Mesendoderm (in vitro differentiated cells): ENCODE measurements at regions not wholly inside any gene's neighbourhood (a gene's known extent, or its start where the extent isn't known, plus 50 kb on each side); places are given as distances from the start of the nearest gene placed in this dataset.
"Not testable (repeated sequence)": the region's sequence is repeated elsewhere in the genome, so short reads cannot be mapped to it uniquely, and the experiment has no call there.

Source experiments
- DNase-seq: peaks from one replicate; pipeline ENCODE4 v3.0.0; 2013
- H2AK5ac ChIP-seq: 2 replicates; pipeline ENCODE4 v1.6.1; 2013; ENCODE audit warnings: low read length, inconsistent platforms
- H2BK120ac ChIP-seq: 2 replicates; pipeline ENCODE4 v1.6.1; 2013; ENCODE audit warnings: low read depth, mild to moderate bottlenecking, low read length, moderate library complexity, mixed read lengths
- H2BK15ac ChIP-seq: replicated peaks from 2 replicates; pipeline ENCODE4 v1.6.1; 2013; ENCODE audit warnings: low read depth, mild to moderate bottlenecking, moderate library complexity
- H2BK5ac ChIP-seq: 2 replicates; pipeline ENCODE4 v1.6.1; 2013; ENCODE audit warnings: low read length, inconsistent platforms
- H3K18ac ChIP-seq: 2 replicates; pipeline ENCODE4 v1.6.1; 2013; ENCODE audit warnings: mild to moderate bottlenecking, low read length, mixed read lengths
- H3K23ac ChIP-seq: one replicate; pipeline ENCODE4 v1.6.1; 2013; ENCODE audit warnings: low read length
- H3K27ac ChIP-seq: 2 replicates; pipeline ENCODE4 v1.5.1; 2013; ENCODE audit warnings: low read depth, mild to moderate bottlenecking, inconsistent platforms, low read length, moderate library complexity
- H3K27me3 ChIP-seq: 2 replicates; pipeline ENCODE4 v1.6.1; 2013; ENCODE audit warnings: low read length, control low read depth, mild to moderate bottlenecking, inconsistent platforms; ENCODE audit not compliant: insufficient read depth, poor library complexity
- H3K36me3 ChIP-seq: 2 replicates; pipeline ENCODE4 v1.6.1; 2013; ENCODE audit warnings: low read length, inconsistent platforms; ENCODE audit not compliant: control insufficient read depth, insufficient read depth
- H3K4ac ChIP-seq: one replicate; pipeline ENCODE4 v1.6.1; 2013; ENCODE audit warnings: low read depth, mild to moderate bottlenecking, low read length, moderate library complexity
- H3K4me1 ChIP-seq: 2 replicates; pipeline ENCODE4 v1.6.1; 2013; ENCODE audit warnings: low read depth, low read length, inconsistent platforms; ENCODE audit not compliant: control insufficient read depth
- H3K4me2 ChIP-seq: 2 replicates; pipeline ENCODE4 v1.6.1; 2013; ENCODE audit warnings: low read length
- H3K4me3 ChIP-seq: 2 replicates; pipeline ENCODE4 v1.5.1; 2013; ENCODE audit warnings: mild to moderate bottlenecking, low read length
- H3K56ac ChIP-seq: one replicate; pipeline ENCODE4 v1.6.1; 2013; ENCODE audit warnings: low read length
- H3K79me1 ChIP-seq: 2 replicates; pipeline ENCODE4 v1.6.1; 2013; ENCODE audit warnings: low read length, inconsistent platforms
- H3K79me2 ChIP-seq: 2 replicates; pipeline ENCODE4 v1.6.1; 2013; ENCODE audit warnings: mild to moderate bottlenecking, low read length; ENCODE audit not compliant: control insufficient read depth, insufficient read depth
- H3K9ac ChIP-seq: 2 replicates; pipeline ENCODE4 v1.6.1; 2013; ENCODE audit warnings: low read length, inconsistent platforms
- H4K5ac ChIP-seq: one replicate; pipeline ENCODE4 v1.6.1; 2013; ENCODE audit warnings: low read length
- H4K8ac ChIP-seq: one replicate; pipeline ENCODE4 v1.6.1; 2013; ENCODE audit warnings: low read depth, mild to moderate bottlenecking, control low read depth, low read length, moderate library complexity
- WGBS: extraction: QIAGEN DNeasy Blood & Tissue Kit; methylation state at CpG from one replicate; pipeline ENCODE4 v1.1.7; 2013; ENCODE audit warnings: low lambda C conversion rate, missing lambda C conversion rate; ENCODE audit not compliant: insufficient coverage; ENCODE audit errors: extremely low coverage; 5-methylcytosine and 5-hydroxymethylcytosine counted together

- no peak overlapping the region for H2BK5ac ChIP-seq
- H2AK5ac ChIP-seq = no peak overlapping the region
- no peak overlapping the region for H2BK120ac ChIP-seq
- H3K36me3 ChIP-seq = no peaks in the 10 kb centered on the region
- no peak overlapping the region for H3K9ac ChIP-seq
- H4K8ac ChIP-seq = no peak overlapping the region
- no peaks in the 10 kb centered on the region for H3K79me2 ChIP-seq
- no peak overlapping the region for H2BK15ac ChIP-seq
- H3K79me1 ChIP-seq = no peaks in the 10 kb centered on the region
- no peak overlapping the region for H3K27ac ChIP-seq
- no CpG with 5 or more reads among the region's 3 CpGs for WGBS
- H3K4me3 ChIP-seq = no peak overlapping the region
- H3K4ac ChIP-seq = no peak overlapping the region
- no peaks in the 10 kb centered on the region for H3K27me3 ChIP-seq
- no peak overlapping the region for H3K56ac ChIP-seq
- H3K4me1 ChIP-seq = no peaks in the 10 kb centered on the region
- no peak overlapping the region for H3K23ac ChIP-seq
- no peak overlapping the region for H3K4me2 ChIP-seq
- no peak overlapping the region for H4K5ac ChIP-seq
- DNase-seq = peak; percentile 63
- H3K18ac ChIP-seq = no peak overlapping the region
Measured at GRCh38 chr20:43404878-43405277, 52.8 kb upstream of the SRSF6 start.

GRCh38 chr20:43400882-43401281, 56.8 kb upstream of the SRSF6 start:
- not testable (repeated sequence) for H3K27me3 ChIP-seq, H3K4me1 ChIP-seq, H3K79me2 ChIP-seq, H4K8ac ChIP-seq, H3K4me3 ChIP-seq, H3K56ac ChIP-seq, DNase-seq, H3K4ac ChIP-seq, H3K18ac ChIP-seq, H3K79me1 ChIP-seq, H3K36me3 ChIP-seq, H4K5ac ChIP-seq, H3K4me2 ChIP-seq, H2BK120ac ChIP-seq, H3K9ac ChIP-seq, H2BK5ac ChIP-seq, H3K23ac ChIP-seq, H2BK15ac ChIP-seq, H3K27ac ChIP-seq, H2AK5ac ChIP-seq
- no CpG with 5 or more reads among the region's 6 CpGs for WGBS

- Histone ChIP-seq H2BK5ac (no peak overlapping the region), H4K5ac (no peak overlapping the region), H3K4me3 (no peak overlapping the region), H3K4me2 (no peak overlapping the region), H2BK15ac (no peak overlapping the region), H3K4me1 (no peaks in the 10 kb centered on the region), H2AK5ac (no peak overlapping the region), H3K23ac (no peak overlapping the region), H3K56ac (peak overlapping the region; percentile 34), H3K79me2 (no peaks in the 10 kb centered on the region), H3K79me1 (no peaks in the 10 kb centered on the region), H3K9ac (no peak overlapping the region), H2BK120ac (no peak overlapping the region), H3K27ac (no peak overlapping the region), H3K27me3 (no peaks in the 10 kb centered on the region), H3K36me3 (no peaks in the 10 kb centered on the region), H4K8ac (no peak overlapping the region), H3K4ac (no peak overlapping the region), H3K18ac (no peak overlapping the region)
- no peak for DNase-seq
- no CpG with 5 or more reads among the region's 8 CpGs for WGBS
Measured at GRCh38 chr20:43398676-43399324, 58.9 kb upstream of the SRSF6 start.

- H3K18ac ChIP-seq = no peak overlapping the region
- no peak for DNase-seq
- no peak overlapping the region for H3K4ac ChIP-seq
- H3K4me1 ChIP-seq = no peaks in the 10 kb centered on the region
- H2BK120ac ChIP-seq = no peak overlapping the region
- no peaks in the 10 kb centered on the region for H3K79me2 ChIP-seq
- no peak overlapping the region for H4K8ac ChIP-seq
- no CpG with 5 or more reads among the region's 2 CpGs for WGBS
- H3K23ac ChIP-seq = no peak overlapping the region
- H3K56ac ChIP-seq = no peak overlapping the region
- no peaks in the 10 kb centered on the region for H3K36me3 ChIP-seq
- H3K27me3 ChIP-seq = no peaks in the 10 kb centered on the region
- no peak overlapping the region for H3K9ac ChIP-seq
- H3K27ac ChIP-seq = no peak overlapping the region
- H4K5ac ChIP-seq = no peak overlapping the region
- H3K4me3 ChIP-seq = no peak overlapping the region
- no peak overlapping the region for H3K4me2 ChIP-seq
- H2BK5ac ChIP-seq = no peak overlapping the region
- no peak overlapping the region for H2AK5ac ChIP-seq
- no peak overlapping the region for H2BK15ac ChIP-seq
- H3K79me1 ChIP-seq = no peaks in the 10 kb centered on the region
Measured at GRCh38 chr20:43397147-43397546, 60.5 kb upstream of the SRSF6 start.

- Histone ChIP-seq H2BK120ac (no peak overlapping the region), H4K8ac (no peak overlapping the region), H3K23ac (no peak overlapping the region), H3K27me3 (no peaks in the 10 kb centered on the region), H3K27ac (no peak overlapping the region), H3K36me3 (no peaks in the 10 kb centered on the region), H4K5ac (no peak overlapping the region), H3K18ac (no peak overlapping the region), H3K56ac (no peak overlapping the region), H3K79me1 (no peaks in the 10 kb centered on the region), H3K4me1 (no peaks in the 10 kb centered on the region), H3K4ac (no peak overlapping the region), H3K79me2 (no peaks in the 10 kb centered on the region), H2BK5ac (no peak overlapping the region), H3K4me3 (no peak overlapping the region), H2AK5ac (no peak overlapping the region), H2BK15ac (no peak overlapping the region), H3K4me2 (no peak overlapping the region), H3K9ac (no peak overlapping the region)
- no peak for DNase-seq
- no CpG with 5 or more reads among the region's 3 CpGs for WGBS
Measured at GRCh38 chr20:43393052-43393451, 64.6 kb upstream of the SRSF6 start.

GRCh38 chr20:43392561-43392960, 65.1 kb upstream of the SRSF6 start:
- Histone ChIP-seq H3K27ac (no peak overlapping the region), H3K4me1 (no peaks in the 10 kb centered on the region), H3K4ac (no peak overlapping the region), H2BK5ac (no peak overlapping the region), H2BK120ac (no peak overlapping the region), H3K56ac (no peak overlapping the region), H3K79me2 (no peaks in the 10 kb centered on the region), H3K23ac (no peak overlapping the region), H3K4me2 (no peak overlapping the region), H3K9ac (no peak overlapping the region), H3K4me3 (no peak overlapping the region), H4K8ac (no peak overlapping the region), H2BK15ac (no peak overlapping the region), H3K27me3 (no peaks in the 10 kb centered on the region), H3K36me3 (no peaks in the 10 kb centered on the region), H2AK5ac (no peak overlapping the region), H3K18ac (no peak overlapping the region), H4K5ac (no peak overlapping the region), H3K79me1 (no peaks in the 10 kb centered on the region)
- no peak for DNase-seq
- no CpG with 5 or more reads among the region's 5 CpGs for WGBS
